GM12878 (cell line): ENCODE measurements at regions not wholly inside any gene's neighbourhood (a gene's known extent, or its start where the extent isn't known, plus 50 kb on each side); places are given as distances from the start of the nearest gene placed in this dataset.

Experiments used
- E4F1 ChIP-seq: fragments of 450-650 bp; IDR thresholded peaks from 2 replicates; pipeline ENCODE4 v1.6.1; 2018; ENCODE audit warnings: borderline replicate concordance, mild to moderate bottlenecking; ENCODE audit not compliant: partially characterized antibody
- NFIC ChIP-seq: IDR thresholded peaks from 2 replicates; pipeline ENCODE4 v1.6.1; 2012; ENCODE audit warnings: low read depth, mild to moderate bottlenecking, inconsistent platforms, low read length, moderate library complexity
- TAF1 ChIP-seq: IDR thresholded peaks from 2 replicates; pipeline ENCODE4 v1.6.1; 2011; ENCODE audit warnings: mild to moderate bottlenecking, low read depth, low read length, borderline replicate concordance

- no peak for TF ChIP-seq NFIC
- TF ChIP-seq E4F1 = no peak
- TF ChIP-seq TAF1 = no peak
Observed at GRCh38 chr3:67113802-67114407, 115.8 kb downstream of the KBTBD8 start.
